ENCODE measurements at regions not wholly inside any gene's neighbourhood (a gene's known extent, or its start where the extent isn't known, plus 50 kb on each side); places are given as distances from the start of the nearest gene placed in this dataset.

DNA sequence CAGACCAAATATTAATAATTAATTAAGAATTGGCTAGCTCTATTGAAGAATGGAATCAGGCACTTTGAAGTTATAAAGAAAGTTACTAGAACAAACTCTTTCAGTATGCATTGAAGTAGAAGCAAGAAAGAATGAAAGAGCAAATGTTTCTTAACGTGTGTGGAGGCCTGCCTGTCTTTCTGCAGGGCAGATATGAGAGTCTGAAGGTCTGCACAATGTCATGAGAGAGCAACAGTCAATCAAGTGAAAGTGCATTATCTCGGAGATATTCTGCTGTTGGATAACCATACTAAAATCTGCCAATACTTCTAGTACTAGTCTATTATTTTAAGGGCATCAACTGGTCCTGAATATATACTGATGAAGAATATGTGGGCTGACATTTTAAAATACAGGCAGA, 1270.8 kb downstream of the ZPLD1 start:
- no peak for TF ChIP-seq POLR2A (IDR thresholded peaks at IDR 0.05)
- TF ChIP-seq, protein P1, sequence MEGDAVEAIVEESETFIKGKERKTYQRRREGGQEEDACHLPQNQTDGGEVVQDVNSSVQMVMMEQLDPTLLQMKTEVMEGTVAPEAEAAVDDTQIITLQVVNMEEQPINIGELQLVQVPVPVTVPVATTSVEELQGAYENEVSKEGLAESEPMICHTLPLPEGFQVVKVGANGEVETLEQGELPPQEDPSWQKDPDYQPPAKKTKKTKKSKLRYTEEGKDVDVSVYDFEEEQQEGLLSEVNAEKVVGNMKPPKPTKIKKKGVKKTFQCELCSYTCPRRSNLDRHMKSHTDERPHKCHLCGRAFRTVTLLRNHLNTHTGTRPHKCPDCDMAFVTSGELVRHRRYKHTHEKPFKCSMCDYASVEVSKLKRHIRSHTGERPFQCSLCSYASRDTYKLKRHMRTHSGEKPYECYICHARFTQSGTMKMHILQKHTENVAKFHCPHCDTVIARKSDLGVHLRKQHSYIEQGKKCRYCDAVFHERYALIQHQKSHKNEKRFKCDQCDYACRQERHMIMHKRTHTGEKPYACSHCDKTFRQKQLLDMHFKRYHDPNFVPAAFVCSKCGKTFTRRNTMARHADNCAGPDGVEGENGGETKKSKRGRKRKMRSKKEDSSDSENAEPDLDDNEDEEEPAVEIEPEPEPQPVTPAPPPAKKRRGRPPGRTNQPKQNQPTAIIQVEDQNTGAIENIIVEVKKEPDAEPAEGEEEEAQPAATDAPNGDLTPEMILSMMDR (IDR thresholded peaks at IDR 0.05) = no peak
